ENCODE measurements at regions not wholly inside any gene's neighbourhood (a gene's known extent, or its start where the extent isn't known, plus 50 kb on each side); places are given as distances from the start of the nearest gene placed in this dataset.

DNA sequence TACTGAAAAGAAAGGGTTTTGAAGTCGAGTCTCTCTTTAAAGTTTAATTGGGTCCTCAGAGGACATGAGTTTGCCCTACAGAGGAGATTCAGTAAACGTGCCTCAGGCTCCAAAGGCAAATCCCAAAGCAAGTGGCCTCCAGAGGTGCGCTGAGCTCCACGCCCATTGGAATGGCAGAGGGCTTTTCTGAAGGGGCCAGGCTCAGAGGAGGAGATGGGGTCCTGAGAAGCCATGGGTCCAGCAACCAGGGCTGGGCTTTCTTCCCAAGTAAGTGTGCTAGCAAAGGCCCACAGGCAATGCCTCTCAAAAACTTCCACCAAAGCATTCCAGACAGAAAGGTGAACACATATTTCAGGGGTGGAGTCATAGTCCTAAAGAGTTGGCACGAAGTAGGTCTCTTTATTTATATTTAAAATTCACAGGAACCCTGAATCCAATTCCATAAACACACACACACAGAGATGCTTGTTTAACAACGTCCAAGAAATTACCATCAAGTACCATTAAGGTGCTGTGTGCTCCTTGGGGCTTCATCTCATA is 93.0 kb upstream of the SH3BP4 start (continued):
- TF ChIP-seq ZNF548 (tag by site-specific recombination; IDR thresholded peaks at IDR 0.05) (no peak), ZNF114 (tag by site-specific recombination; IDR thresholded peaks at IDR 0.05) (no peak)

DNA sequence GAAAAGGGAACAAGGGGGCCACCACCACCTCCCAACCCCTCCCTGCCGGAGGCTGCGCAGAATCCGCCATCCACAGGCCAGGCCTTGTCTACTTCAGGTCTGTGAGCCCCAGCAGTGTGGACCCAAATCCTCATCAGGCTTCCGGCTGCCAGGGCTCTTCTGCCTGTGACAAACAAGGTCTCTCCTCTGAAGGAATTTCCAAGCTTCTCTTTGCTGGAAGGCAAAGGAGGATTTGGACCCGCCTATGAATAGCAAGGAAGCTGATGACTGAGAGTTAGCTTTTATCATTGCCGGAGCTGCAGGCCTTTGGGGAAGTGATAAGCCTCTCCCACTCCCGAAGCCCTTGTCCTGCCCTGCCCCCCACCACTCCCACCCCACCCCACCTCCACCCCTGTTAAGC is 93.7 kb upstream of the SH3BP4 start:
- Histone ChIP-seq H3K36me3 (ENCODE audit: control insufficient read depth in 2 of 2, insufficient read depth in 1 of 2, low read length in 2 of 2) (no peaks in the 10 kb centered on the region), H3K9me3 (ENCODE audit: control insufficient read depth, insufficient read depth, low read depth, low read length) (no peaks in the 10 kb centered on the region), H3K4me3 (ENCODE audit: low read depth, low read length) (no peak overlapping the region), H3K4me1 (ENCODE audit: control insufficient read depth, insufficient read depth, low read length) (no peaks in the 10 kb centered on the region), H3K27ac (ENCODE audit: extremely low read depth, low read depth, low read length) (no peak overlapping the region)
- CTCF ChIA-PET = interaction anchor here (0.6 to 1.2 kb wide), 2 partner anchors 9 to 23 kb away, joined by 3 to 4 read pairs; no protein-coding TSS in a partner anchor
- no peak for TF ChIP-seq KLF10 (tag by site-specific recombination; IDR thresholded peaks at IDR 0.05)
- no peak for TF ChIP-seq ZNF239 (tag by site-specific recombination; IDR thresholded peaks at IDR 0.05)
- POLR2A ChIA-PET = interaction anchor here (1.5 kb wide), 1 partner anchor 22 kb away, joined by 5 read pairs; no protein-coding TSS in a partner anchor

GRCh38 chr2:234853729-234854128 is 98.1 kb upstream of the SH3BP4 start:
- ChIA-PET CTCF (no interaction called here), POLR2A (no interaction called here)
- H3K4me1 ChIP-seq (ENCODE audit: control insufficient read depth, insufficient read depth, low read length) = peaks cover under 1% of the 10 kb centered on the region; the same call in 1 of the 2 replicates
- H3K9me3 ChIP-seq (ENCODE audit: control insufficient read depth, insufficient read depth, low read depth, low read length) = no peaks in the 10 kb centered on the region
- no peak overlapping the region for H3K27ac ChIP-seq (ENCODE audit: extremely low read depth, low read depth, low read length)
- no peak overlapping the region for H3K4me3 ChIP-seq (ENCODE audit: low read depth, low read length)
- no peaks in the 10 kb centered on the region for H3K36me3 ChIP-seq (ENCODE audit: control insufficient read depth in 2 of 2, insufficient read depth in 1 of 2, low read length in 2 of 2)
- TF ChIP-seq ZBTB48 (tag by site-specific recombination; IDR thresholded peaks at IDR 0.05) (no peak), ZNF114 (tag by site-specific recombination; IDR thresholded peaks at IDR 0.05) (no peak), ZNF776 (tag by site-specific recombination; IDR thresholded peaks at IDR 0.05; ENCODE audit: borderline replicate concordance) (no peak), HOXC10 (CRISPR knock-in tag; IDR thresholded peaks at IDR 0.05) (no peak), ZNF138 (tag by site-specific recombination; IDR thresholded peaks at IDR 0.05; ENCODE audit: borderline replicate concordance) (no peak), KLF10 (tag by site-specific recombination; IDR thresholded peaks at IDR 0.05) (no peak), ZNF521 (tag by site-specific recombination; IDR thresholded peaks at IDR 0.05) (no peak), ZNF239 (tag by site-specific recombination; IDR thresholded peaks at IDR 0.05) (no peak), ZNF433 (tag by site-specific recombination; IDR thresholded peaks at IDR 0.05; ENCODE audit: low read depth) (no peak), ZNF19 (tag by site-specific recombination; IDR thresholded peaks at IDR 0.05; ENCODE audit: low read depth) (no peak), ZNF701 (tag by site-specific recombination; IDR thresholded peaks at IDR 0.05) (no peak), ZNF221 (tag by site-specific recombination; IDR thresholded peaks at IDR 0.05; ENCODE audit: borderline replicate concordance) (no peak), ZBTB21 (tag by site-specific recombination; IDR thresholded peaks at IDR 0.05) (peak; percentile 14; the same call in 1 of the 2 replicates), ZNF501 (tag by site-specific recombination; IDR thresholded peaks at IDR 0.05) (no peak), ZNF366 (tag by site-specific recombination; conservative IDR thresholded peaks at IDR 0.05) (peak; percentile 35; the same call in 1 of the 2 replicates), ZNF37A (tag by site-specific recombination; IDR thresholded peaks at IDR 0.05) (no peak), ZNF658 (tag by site-specific recombination; IDR thresholded peaks at IDR 0.05) (no peak), ZSCAN16 (tag by site-specific recombination; IDR thresholded peaks at IDR 0.05) (no peak), ZNF600 (tag by site-specific recombination; IDR thresholded peaks at IDR 0.05) (peak; percentile 66; the same call in 1 of the 2 replicates)
- TF ChIP-seq, protein P1, sequence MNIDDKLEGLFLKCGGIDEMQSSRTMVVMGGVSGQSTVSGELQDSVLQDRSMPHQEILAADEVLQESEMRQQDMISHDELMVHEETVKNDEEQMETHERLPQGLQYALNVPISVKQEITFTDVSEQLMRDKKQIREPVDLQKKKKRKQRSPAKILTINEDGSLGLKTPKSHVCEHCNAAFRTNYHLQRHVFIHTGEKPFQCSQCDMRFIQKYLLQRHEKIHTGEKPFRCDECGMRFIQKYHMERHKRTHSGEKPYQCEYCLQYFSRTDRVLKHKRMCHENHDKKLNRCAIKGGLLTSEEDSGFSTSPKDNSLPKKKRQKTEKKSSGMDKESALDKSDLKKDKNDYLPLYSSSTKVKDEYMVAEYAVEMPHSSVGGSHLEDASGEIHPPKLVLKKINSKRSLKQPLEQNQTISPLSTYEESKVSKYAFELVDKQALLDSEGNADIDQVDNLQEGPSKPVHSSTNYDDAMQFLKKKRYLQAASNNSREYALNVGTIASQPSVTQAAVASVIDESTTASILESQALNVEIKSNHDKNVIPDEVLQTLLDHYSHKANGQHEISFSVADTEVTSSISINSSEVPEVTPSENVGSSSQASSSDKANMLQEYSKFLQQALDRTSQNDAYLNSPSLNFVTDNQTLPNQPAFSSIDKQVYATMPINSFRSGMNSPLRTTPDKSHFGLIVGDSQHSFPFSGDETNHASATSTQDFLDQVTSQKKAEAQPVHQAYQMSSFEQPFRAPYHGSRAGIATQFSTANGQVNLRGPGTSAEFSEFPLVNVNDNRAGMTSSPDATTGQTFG (tag by site-specific recombination; IDR thresholded peaks at IDR 0.05; ENCODE audit: borderline replicate concordance) = no peak
- TF ChIP-seq, protein P2, sequence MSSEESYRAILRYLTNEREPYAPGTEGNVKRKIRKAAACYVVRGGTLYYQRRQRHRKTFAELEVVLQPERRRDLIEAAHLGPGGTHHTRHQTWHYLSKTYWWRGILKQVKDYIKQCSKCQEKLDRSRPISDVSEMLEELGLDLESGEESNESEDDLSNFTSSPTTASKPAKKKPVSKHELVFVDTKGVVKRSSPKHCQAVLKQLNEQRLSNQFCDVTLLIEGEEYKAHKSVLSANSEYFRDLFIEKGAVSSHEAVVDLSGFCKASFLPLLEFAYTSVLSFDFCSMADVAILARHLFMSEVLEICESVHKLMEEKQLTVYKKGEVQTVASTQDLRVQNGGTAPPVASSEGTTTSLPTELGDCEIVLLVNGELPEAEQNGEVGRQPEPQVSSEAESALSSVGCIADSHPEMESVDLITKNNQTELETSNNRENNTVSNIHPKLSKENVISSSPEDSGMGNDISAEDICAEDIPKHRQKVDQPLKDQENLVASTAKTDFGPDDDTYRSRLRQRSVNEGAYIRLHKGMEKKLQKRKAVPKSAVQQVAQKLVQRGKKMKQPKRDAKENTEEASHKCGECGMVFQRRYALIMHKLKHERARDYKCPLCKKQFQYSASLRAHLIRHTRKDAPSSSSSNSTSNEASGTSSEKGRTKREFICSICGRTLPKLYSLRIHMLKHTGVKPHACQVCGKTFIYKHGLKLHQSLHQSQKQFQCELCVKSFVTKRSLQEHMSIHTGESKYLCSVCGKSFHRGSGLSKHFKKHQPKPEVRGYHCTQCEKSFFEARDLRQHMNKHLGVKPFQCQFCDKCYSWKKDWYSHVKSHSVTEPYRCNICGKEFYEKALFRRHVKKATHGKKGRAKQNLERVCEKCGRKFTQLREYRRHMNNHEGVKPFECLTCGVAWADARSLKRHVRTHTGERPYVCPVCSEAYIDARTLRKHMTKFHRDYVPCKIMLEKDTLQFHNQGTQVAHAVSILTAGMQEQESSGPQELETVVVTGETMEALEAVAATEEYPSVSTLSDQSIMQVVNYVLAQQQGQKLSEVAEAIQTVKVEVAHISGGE (tag by site-specific recombination; conservative IDR thresholded peaks at IDR 0.05; ENCODE audit: low read depth) = no peak
- TF ChIP-seq, protein P3, sequence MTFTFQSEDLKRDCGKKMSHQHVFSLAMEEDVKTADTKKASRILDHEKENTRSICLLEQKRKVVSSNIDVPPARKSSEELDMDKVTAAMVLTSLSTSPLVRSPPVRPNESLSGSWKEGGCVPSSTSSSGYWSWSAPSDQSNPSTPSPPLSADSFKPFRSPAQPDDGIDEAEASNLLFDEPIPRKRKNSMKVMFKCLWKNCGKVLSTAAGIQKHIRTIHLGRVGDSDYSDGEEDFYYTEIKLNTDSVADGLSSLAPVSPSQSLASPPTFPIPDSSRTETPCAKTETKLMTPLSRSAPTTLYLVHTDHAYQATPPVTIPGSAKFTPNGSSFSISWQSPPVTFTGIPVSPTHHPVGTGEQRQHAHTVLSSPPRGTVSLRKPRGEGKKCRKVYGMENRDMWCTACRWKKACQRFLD (tag by site-specific recombination; IDR thresholded peaks at IDR 0.05) = no peak
- TF ChIP-seq, protein P4, sequence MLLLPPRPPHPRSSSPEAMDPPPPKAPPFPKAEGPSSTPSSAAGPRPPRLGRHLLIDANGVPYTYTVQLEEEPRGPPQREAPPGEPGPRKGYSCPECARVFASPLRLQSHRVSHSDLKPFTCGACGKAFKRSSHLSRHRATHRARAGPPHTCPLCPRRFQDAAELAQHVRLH (tag by site-specific recombination; IDR thresholded peaks at IDR 0.05) = no peak
- TF ChIP-seq, protein P5, sequence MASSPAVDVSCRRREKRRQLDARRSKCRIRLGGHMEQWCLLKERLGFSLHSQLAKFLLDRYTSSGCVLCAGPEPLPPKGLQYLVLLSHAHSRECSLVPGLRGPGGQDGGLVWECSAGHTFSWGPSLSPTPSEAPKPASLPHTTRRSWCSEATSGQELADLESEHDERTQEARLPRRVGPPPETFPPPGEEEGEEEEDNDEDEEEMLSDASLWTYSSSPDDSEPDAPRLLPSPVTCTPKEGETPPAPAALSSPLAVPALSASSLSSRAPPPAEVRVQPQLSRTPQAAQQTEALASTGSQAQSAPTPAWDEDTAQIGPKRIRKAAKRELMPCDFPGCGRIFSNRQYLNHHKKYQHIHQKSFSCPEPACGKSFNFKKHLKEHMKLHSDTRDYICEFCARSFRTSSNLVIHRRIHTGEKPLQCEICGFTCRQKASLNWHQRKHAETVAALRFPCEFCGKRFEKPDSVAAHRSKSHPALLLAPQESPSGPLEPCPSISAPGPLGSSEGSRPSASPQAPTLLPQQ (tag by site-specific recombination; IDR thresholded peaks at IDR 0.05) = peak; percentile 34; the same call in 1 of the 2 replicates

Data from HEK293 (cell line).